ENCODE measurements at regions not wholly inside any gene's neighbourhood (a gene's known extent, or its start where the extent isn't known, plus 50 kb on each side); places are given as distances from the start of the nearest gene placed in this dataset.

- Histone ChIP-seq H4K20me1 (ENCODE audit: insufficient read depth) (no peaks in the 10 kb centered on the region), H3K9ac (no peak overlapping the region), H3K36me3 (ENCODE audit: insufficient read depth) (no peaks in the 10 kb centered on the region), H3K4me3 (IDR thresholded peaks at IDR 0.05; ENCODE audit: insufficient read depth, low read depth, low read length) (no peak overlapping the region), H3K79me2 (ENCODE audit: insufficient read depth, low read depth) (no peaks in the 10 kb centered on the region), H3K27me3 (ENCODE audit: insufficient read depth, low read depth) (no peaks in the 10 kb centered on the region), H3K4me2 (no peak overlapping the region), H3K4me1 (ENCODE audit: low read depth, poor library complexity, severe bottlenecking) (no peaks in the 10 kb centered on the region), H2AFZ (ENCODE audit: low read depth) (no peak overlapping the region), H3K27ac (no peak overlapping the region)
- TF ChIP-seq CTCF (conservative IDR thresholded peaks at IDR 0.05; ENCODE audit: low read depth, low read length): no peak
Measured at GRCh38 chr16:65779201-65779600, 587.3 kb upstream of the CDH5 start.

GRCh38 chr16:65776639-65777183, 589.8 kb upstream of the CDH5 start:
- H4K20me1 ChIP-seq (ENCODE audit: insufficient read depth): no peaks in the 10 kb centered on the region
- H2AFZ ChIP-seq (ENCODE audit: low read depth): no peak overlapping the region
- H3K4me1 ChIP-seq (ENCODE audit: low read depth, poor library complexity, severe bottlenecking): no peaks in the 10 kb centered on the region
- H3K79me2 ChIP-seq (ENCODE audit: insufficient read depth, low read depth): no peaks in the 10 kb centered on the region
- H3K27ac ChIP-seq: no peak overlapping the region
- no peaks in the 10 kb centered on the region for H3K27me3 ChIP-seq (ENCODE audit: insufficient read depth, low read depth)
- no peaks in the 10 kb centered on the region for H3K36me3 ChIP-seq (ENCODE audit: insufficient read depth)
- no peak for TF ChIP-seq CTCF (conservative IDR thresholded peaks at IDR 0.05; ENCODE audit: low read depth, low read length)
- no peak overlapping the region for H3K4me2 ChIP-seq
- H3K9ac ChIP-seq: no peak overlapping the region
- H3K4me3 ChIP-seq (IDR thresholded peaks at IDR 0.05; ENCODE audit: insufficient read depth, low read depth, low read length): no peak overlapping the region

GRCh38 chr16:65775829-65776228, 590.7 kb upstream of the CDH5 start:
- Histone ChIP-seq H3K4me1 (ENCODE audit: low read depth, poor library complexity, severe bottlenecking) (no peaks in the 10 kb centered on the region), H3K4me2 (no peak overlapping the region), H2AFZ (ENCODE audit: low read depth) (no peak overlapping the region), H3K36me3 (ENCODE audit: insufficient read depth) (no peaks in the 10 kb centered on the region), H3K27ac (no peak overlapping the region), H3K79me2 (ENCODE audit: insufficient read depth, low read depth) (no peaks in the 10 kb centered on the region), H3K9ac (no peak overlapping the region), H3K27me3 (ENCODE audit: insufficient read depth, low read depth) (no peaks in the 10 kb centered on the region), H3K4me3 (IDR thresholded peaks at IDR 0.05; ENCODE audit: insufficient read depth, low read depth, low read length) (no peak overlapping the region), H4K20me1 (ENCODE audit: insufficient read depth) (no peaks in the 10 kb centered on the region)
- no peak for TF ChIP-seq CTCF (conservative IDR thresholded peaks at IDR 0.05; ENCODE audit: low read depth, low read length)

- Histone ChIP-seq H3K27me3 (ENCODE audit: insufficient read depth, low read depth) (no peaks in the 10 kb centered on the region), H2AFZ (ENCODE audit: low read depth) (no peak overlapping the region), H3K4me1 (ENCODE audit: low read depth, poor library complexity, severe bottlenecking) (no peaks in the 10 kb centered on the region), H3K9ac (no peak overlapping the region), H3K36me3 (ENCODE audit: insufficient read depth) (no peaks in the 10 kb centered on the region), H3K4me3 (IDR thresholded peaks at IDR 0.05; ENCODE audit: insufficient read depth, low read depth, low read length) (no peak overlapping the region), H4K20me1 (ENCODE audit: insufficient read depth) (no peaks in the 10 kb centered on the region), H3K27ac (no peak overlapping the region), H3K79me2 (ENCODE audit: insufficient read depth, low read depth) (no peaks in the 10 kb centered on the region), H3K4me2 (no peak overlapping the region)
- TF ChIP-seq CTCF (conservative IDR thresholded peaks at IDR 0.05; ENCODE audit: low read depth, low read length): no peak
Measured at GRCh38 chr16:65774350-65774749, 592.1 kb upstream of the CDH5 start.
